Endodermal cell (in vitro differentiated cells): ENCODE measurements at regions not wholly inside any gene's neighbourhood (a gene's known extent, or its start where the extent isn't known, plus 50 kb on each side); places are given as distances from the start of the nearest gene placed in this dataset.

Experiments used
- DNase-seq: peaks from one replicate; pipeline ENCODE4 v3.0.0-alpha.2; 2017
- H3K27ac ChIP-seq: 2 replicates; pipeline ENCODE4 v1.5.1; 2013; ENCODE audit warnings: mild to moderate bottlenecking, low read depth, low read length, moderate library complexity
- H3K27me3 ChIP-seq: 2 replicates; pipeline ENCODE4 v1.6.1; 2013; ENCODE audit warnings: mild to moderate bottlenecking, low read length, moderate library complexity; ENCODE audit not compliant: insufficient read depth, control insufficient read depth, poor library complexity, severe bottlenecking
- H3K36me3 ChIP-seq: 2 replicates; pipeline ENCODE4 v1.7.0; 2013; ENCODE audit warnings: mild to moderate bottlenecking, low read length, moderate library complexity; ENCODE audit not compliant: control insufficient read depth, insufficient read depth
- H3K4me1 ChIP-seq: one replicate; pipeline ENCODE4 v1.7.0; 2013; ENCODE audit warnings: low read length; ENCODE audit not compliant: control insufficient read depth, insufficient read depth
- H3K4me3 ChIP-seq: 2 replicates; pipeline ENCODE4 v1.5.1; 2013; ENCODE audit warnings: mild to moderate bottlenecking, low read length, moderate library complexity
- H3K9ac ChIP-seq: 2 replicates; pipeline ENCODE4 v1.6.1; 2013; ENCODE audit warnings: mild to moderate bottlenecking, low read length, moderate library complexity; ENCODE audit not compliant: poor library complexity, severe bottlenecking; ENCODE audit errors: extremely low read depth
- H3K9me3 ChIP-seq: 2 replicates; pipeline ENCODE4 v1.6.1; 2013; ENCODE audit warnings: mild to moderate bottlenecking, low read length, moderate library complexity; ENCODE audit not compliant: control insufficient read depth
- H3K27ac Mint-ChIP-seq: 2 replicates; pipeline ENCODE4 v1.8.0; 2020; ENCODE audit warnings: mixed read lengths
- H3K27me3 Mint-ChIP-seq: 2 replicates; pipeline ENCODE4 v1.8.0; 2021; ENCODE audit warnings: mild to moderate bottlenecking, mixed read lengths; ENCODE audit not compliant: insufficient read depth
- H3K36me3 Mint-ChIP-seq: 2 replicates; pipeline ENCODE4 v1.8.0; 2020; ENCODE audit warnings: low read depth, mixed read lengths
- H3K4me1 Mint-ChIP-seq: 2 replicates; pipeline ENCODE4 v1.8.0; 2020; ENCODE audit warnings: mixed read lengths
- H3K4me3 Mint-ChIP-seq: 2 replicates; pipeline ENCODE4 v1.8.0; 2020; ENCODE audit warnings: mild to moderate bottlenecking, moderate library complexity, mixed read lengths
- H3K9me3 Mint-ChIP-seq: 2 replicates; pipeline ENCODE4 v1.8.0; 2020; ENCODE audit warnings: mild to moderate bottlenecking, mixed read lengths
- WGBS, 2 experiments: methylation state at CpG; one replicate each; pipeline versions ENCODE4 v1.1.5 to v1.1.7; 2013; ENCODE audit warnings: missing lambda C conversion rate in 2 of 2, mixed read lengths in 1 of 2; ENCODE audit not compliant: insufficient coverage in 1 of 2, insufficient read length in 1 of 2; 5-methylcytosine and 5-hydroxymethylcytosine counted together
- TF ChIP-seq, protein P1 (sequence below): fragments of 200-600 bp; sonication (generic); conservative IDR thresholded peaks from 2 replicates; pipeline ENCODE4 v1.5.0; 2021; ENCODE audit warnings: antibody characterized with exemption, mild to moderate bottlenecking

DNA sequence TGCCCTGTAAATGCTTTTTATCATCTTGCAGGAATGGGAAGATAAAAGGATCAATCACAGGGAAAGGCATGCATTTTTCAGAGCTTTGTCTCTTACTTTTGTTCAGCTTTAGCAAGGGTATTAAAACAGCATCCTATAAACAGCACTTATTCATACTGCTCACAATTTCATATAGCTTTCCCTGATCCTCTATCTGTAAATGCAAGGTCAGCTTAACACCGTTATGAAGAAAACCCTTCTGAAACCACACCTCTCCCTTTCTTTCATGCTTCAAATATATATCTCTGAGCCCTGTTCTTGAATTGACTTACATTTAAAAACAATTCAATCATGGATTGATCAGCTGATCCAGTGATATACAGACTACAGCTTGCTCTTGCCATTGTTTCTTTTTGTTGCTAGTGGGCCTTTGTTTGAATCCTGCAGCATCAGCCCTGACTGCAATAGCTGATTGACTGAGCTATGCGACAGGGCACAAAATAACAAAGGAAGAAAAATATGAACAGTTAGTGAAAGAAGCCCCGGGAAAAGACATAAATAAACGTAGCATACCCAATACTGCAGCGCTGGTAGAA, 795.5 kb upstream of the CDH2 start:
- DNase-seq: no peak
- peaks cover 7% of the 10 kb centered on the region for H3K4me1 ChIP-seq
- no peak overlapping the region for H3K27ac ChIP-seq
- Mint-ChIP-seq H3K4me1 (peaks cover 14% of the 10 kb centered on the region), H3K27me3 (no peaks in the 10 kb centered on the region), H3K27ac (no peak overlapping the region), H3K36me3 (no peaks in the 10 kb centered on the region), H3K4me3 (no peak overlapping the region), H3K9me3 (no peaks in the 10 kb centered on the region)
- H3K9me3 ChIP-seq: peaks cover 7% of the 10 kb centered on the region
- no peak overlapping the region for H3K9ac ChIP-seq
- no peaks in the 10 kb centered on the region for H3K36me3 ChIP-seq
- 86 to 95% methylated on average over 5 of the region's 5 CpGs for WGBS, 2 experiments
- H3K27me3 ChIP-seq: no peaks in the 10 kb centered on the region
- TF ChIP-seq, protein P1, sequence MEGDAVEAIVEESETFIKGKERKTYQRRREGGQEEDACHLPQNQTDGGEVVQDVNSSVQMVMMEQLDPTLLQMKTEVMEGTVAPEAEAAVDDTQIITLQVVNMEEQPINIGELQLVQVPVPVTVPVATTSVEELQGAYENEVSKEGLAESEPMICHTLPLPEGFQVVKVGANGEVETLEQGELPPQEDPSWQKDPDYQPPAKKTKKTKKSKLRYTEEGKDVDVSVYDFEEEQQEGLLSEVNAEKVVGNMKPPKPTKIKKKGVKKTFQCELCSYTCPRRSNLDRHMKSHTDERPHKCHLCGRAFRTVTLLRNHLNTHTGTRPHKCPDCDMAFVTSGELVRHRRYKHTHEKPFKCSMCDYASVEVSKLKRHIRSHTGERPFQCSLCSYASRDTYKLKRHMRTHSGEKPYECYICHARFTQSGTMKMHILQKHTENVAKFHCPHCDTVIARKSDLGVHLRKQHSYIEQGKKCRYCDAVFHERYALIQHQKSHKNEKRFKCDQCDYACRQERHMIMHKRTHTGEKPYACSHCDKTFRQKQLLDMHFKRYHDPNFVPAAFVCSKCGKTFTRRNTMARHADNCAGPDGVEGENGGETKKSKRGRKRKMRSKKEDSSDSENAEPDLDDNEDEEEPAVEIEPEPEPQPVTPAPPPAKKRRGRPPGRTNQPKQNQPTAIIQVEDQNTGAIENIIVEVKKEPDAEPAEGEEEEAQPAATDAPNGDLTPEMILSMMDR: no peak
- no peak overlapping the region for H3K4me3 ChIP-seq

DNA sequence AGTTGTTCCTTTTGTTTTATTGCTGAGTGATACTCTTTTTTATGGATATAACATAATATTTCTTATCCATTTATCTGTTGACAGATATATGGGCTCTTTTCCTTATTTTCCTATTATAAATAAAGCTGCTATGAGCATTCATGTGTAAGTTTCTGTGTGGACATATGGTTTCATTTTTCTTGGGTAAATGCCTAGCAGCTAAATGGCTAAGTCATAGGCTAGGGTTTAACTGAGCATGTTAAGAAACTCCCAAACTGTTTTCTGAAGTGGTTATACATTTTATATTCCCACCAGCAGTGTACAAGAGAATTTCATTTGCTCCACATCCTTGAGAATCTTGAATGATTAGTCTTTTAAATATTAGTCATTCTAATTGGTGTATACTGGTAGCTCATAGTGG, 786.6 kb upstream of the CDH2 start:
- TF ChIP-seq, protein P1: no peak
- H3K4me3 ChIP-seq: no peak overlapping the region
- no peaks in the 10 kb centered on the region for H3K36me3 ChIP-seq
- Mint-ChIP-seq H3K27ac (no peak overlapping the region), H3K36me3 (no peaks in the 10 kb centered on the region), H3K4me3 (no peak overlapping the region), H3K27me3 (no peaks in the 10 kb centered on the region), H3K4me1 (no peaks in the 10 kb centered on the region), H3K9me3 (no peaks in the 10 kb centered on the region)
- H3K9me3 ChIP-seq: no peaks in the 10 kb centered on the region
- no peak overlapping the region for H3K9ac ChIP-seq
- no peak for DNase-seq
- no peak overlapping the region for H3K27ac ChIP-seq
- no peaks in the 10 kb centered on the region for H3K4me1 ChIP-seq
- H3K27me3 ChIP-seq: no peaks in the 10 kb centered on the region

DNA sequence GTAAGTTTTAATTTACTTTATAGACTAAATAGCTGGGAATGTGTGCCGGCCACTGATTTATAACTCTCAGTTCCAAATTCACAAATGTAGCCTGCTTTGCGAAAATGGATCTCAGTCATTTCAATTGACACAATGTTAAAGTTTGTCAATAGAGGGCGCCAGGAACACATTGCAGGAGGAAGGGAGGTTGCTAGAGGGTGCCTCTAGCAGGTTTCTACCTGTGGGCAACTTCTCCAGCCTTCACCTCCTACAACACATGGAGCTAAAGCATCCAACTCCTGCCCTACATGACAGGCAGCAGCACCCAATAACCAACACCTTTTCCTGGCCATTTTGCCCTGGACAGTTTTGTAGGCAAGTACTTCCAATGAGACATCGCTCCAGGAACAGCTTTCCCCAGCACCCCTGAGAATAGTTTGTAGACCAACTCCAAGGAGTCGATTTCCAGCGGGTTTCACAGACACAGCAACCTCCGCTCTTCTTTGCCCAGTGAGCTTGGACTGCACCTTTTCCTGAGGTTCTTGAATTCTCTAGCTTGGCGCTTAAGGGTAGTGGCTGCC, 784.8 kb upstream of the CDH2 start:
- no peak overlapping the region for H3K27ac ChIP-seq
- peak; percentile 75 for DNase-seq
- H3K4me1 ChIP-seq: no peaks in the 10 kb centered on the region
- TF ChIP-seq, protein P1: peak; percentile 91
- no peaks in the 10 kb centered on the region for H3K9me3 ChIP-seq
- WGBS, 2 experiments: 77 to 86% methylated on average over 7 to 8 of the region's 8 CpGs
- no peak overlapping the region for H3K9ac ChIP-seq
- H3K36me3 Mint-ChIP-seq: no peaks in the 10 kb centered on the region
- H3K27me3 ChIP-seq: no peaks in the 10 kb centered on the region
- no peaks in the 10 kb centered on the region for H3K27me3 Mint-ChIP-seq
- no peaks in the 10 kb centered on the region for H3K36me3 ChIP-seq
- no peaks in the 10 kb centered on the region for H3K4me1 Mint-ChIP-seq
- no peak overlapping the region for H3K27ac Mint-ChIP-seq
- H3K9me3 Mint-ChIP-seq: no peaks in the 10 kb centered on the region
- no peak overlapping the region for H3K4me3 ChIP-seq
- no peak overlapping the region for H3K4me3 Mint-ChIP-seq
